OCI-LY7 (cell line): ENCODE measurements at regions not wholly inside any gene's neighbourhood (a gene's known extent, or its start where the extent isn't known, plus 50 kb on each side); places are given as distances from the start of the nearest gene placed in this dataset.

Source experiments
- EZH2phosphoT487 ChIP-seq: fragments of 200-600 bp; sonication (generic); IDR thresholded peaks from 2 replicates; pipeline ENCODE4 v1.6.1; 2018; ENCODE audit warnings: low read depth, borderline replicate concordance, mild to moderate bottlenecking, mixed run types, antibody characterized with exemption, low read length, moderate library complexity, mixed read lengths
- TF ChIP-seq, protein P1 (sequence below): fragments of 200-600 bp; sonication (generic); conservative IDR thresholded peaks from 2 replicates; pipeline ENCODE4 v1.5.1; 2014; ENCODE audit warnings: mild to moderate bottlenecking, antibody characterized with exemption, low read length, moderate library complexity, mixed read lengths

GRCh38 chr6:164087870-164088269 is 673.4 kb downstream of the QKI start:
- TF ChIP-seq, protein P1, sequence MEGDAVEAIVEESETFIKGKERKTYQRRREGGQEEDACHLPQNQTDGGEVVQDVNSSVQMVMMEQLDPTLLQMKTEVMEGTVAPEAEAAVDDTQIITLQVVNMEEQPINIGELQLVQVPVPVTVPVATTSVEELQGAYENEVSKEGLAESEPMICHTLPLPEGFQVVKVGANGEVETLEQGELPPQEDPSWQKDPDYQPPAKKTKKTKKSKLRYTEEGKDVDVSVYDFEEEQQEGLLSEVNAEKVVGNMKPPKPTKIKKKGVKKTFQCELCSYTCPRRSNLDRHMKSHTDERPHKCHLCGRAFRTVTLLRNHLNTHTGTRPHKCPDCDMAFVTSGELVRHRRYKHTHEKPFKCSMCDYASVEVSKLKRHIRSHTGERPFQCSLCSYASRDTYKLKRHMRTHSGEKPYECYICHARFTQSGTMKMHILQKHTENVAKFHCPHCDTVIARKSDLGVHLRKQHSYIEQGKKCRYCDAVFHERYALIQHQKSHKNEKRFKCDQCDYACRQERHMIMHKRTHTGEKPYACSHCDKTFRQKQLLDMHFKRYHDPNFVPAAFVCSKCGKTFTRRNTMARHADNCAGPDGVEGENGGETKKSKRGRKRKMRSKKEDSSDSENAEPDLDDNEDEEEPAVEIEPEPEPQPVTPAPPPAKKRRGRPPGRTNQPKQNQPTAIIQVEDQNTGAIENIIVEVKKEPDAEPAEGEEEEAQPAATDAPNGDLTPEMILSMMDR = no peak
- no peak for TF ChIP-seq EZH2phosphoT487
